ENCODE measurements at regions not wholly inside any gene's neighbourhood (a gene's known extent, or its start where the extent isn't known, plus 50 kb on each side); places are given as distances from the start of the nearest gene placed in this dataset.

DNA sequence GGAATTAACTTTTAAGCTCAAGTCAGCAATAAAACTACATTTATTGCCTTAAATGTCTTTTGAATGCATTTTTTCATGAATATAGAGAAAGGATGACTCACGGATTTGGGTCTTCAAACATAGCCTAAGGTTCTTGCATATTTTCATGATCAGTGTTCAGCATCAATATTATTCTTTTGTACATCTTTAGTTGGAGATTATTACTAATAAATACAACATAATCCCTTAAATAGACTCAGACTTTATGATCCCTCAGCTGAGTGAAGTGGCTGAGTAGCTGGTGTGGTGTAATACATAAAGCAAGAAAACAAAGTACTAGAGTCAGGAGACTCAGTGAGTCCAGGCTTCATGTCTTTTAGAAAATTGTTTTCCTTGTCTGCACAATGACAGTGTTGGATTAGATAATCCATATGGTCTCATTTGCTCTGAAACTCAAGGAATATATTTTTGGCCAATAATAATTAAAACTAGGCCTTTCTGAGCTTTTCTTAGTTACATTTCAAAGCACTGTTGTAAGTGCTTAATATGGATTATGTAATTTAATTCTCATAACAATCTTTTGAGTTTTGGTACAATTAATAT is 78.3 kb upstream of the UNC5C start:
- TF ChIP-seq, protein P1, sequence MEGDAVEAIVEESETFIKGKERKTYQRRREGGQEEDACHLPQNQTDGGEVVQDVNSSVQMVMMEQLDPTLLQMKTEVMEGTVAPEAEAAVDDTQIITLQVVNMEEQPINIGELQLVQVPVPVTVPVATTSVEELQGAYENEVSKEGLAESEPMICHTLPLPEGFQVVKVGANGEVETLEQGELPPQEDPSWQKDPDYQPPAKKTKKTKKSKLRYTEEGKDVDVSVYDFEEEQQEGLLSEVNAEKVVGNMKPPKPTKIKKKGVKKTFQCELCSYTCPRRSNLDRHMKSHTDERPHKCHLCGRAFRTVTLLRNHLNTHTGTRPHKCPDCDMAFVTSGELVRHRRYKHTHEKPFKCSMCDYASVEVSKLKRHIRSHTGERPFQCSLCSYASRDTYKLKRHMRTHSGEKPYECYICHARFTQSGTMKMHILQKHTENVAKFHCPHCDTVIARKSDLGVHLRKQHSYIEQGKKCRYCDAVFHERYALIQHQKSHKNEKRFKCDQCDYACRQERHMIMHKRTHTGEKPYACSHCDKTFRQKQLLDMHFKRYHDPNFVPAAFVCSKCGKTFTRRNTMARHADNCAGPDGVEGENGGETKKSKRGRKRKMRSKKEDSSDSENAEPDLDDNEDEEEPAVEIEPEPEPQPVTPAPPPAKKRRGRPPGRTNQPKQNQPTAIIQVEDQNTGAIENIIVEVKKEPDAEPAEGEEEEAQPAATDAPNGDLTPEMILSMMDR (IDR thresholded peaks at IDR 0.05; ENCODE audit: low read length) = no peak
- TF ChIP-seq EZH2 (IDR thresholded peaks at IDR 0.05; ENCODE audit: borderline replicate concordance, low read length) = no peak
- Histone ChIP-seq H3K4me3 (ENCODE audit: low read depth, low read length, poor library complexity, severe bottlenecking) (no peak overlapping the region), H3K9me3 (ENCODE audit: low read length) (no peaks in the 10 kb centered on the region), H4K20me1 (ENCODE audit: insufficient read depth, low read length) (no peaks in the 10 kb centered on the region), H3K27me3 (ENCODE audit: insufficient read depth, low read length) (no peaks in the 10 kb centered on the region), H3K4me2 (ENCODE audit: low read length) (no peak overlapping the region), H3K27ac (ENCODE audit: low read depth, low read length, poor library complexity, severe bottlenecking) (no peak overlapping the region), H3K9ac (ENCODE audit: low read length) (no peak overlapping the region), H3K36me3 (ENCODE audit: insufficient read depth, low read length) (no peaks in the 10 kb centered on the region), H2AFZ (ENCODE audit: low read length) (no peak overlapping the region), H3K4me1 (ENCODE audit: insufficient read depth, low read length, severe bottlenecking) (no peaks in the 10 kb centered on the region), H3F3A (ENCODE audit: insufficient read depth, low read length) (no peaks in the 10 kb centered on the region), H3K79me2 (ENCODE audit: insufficient read depth, low read length) (no peaks in the 10 kb centered on the region), H3K9me2 (ENCODE audit: low read depth, low read length) (no peaks in the 10 kb centered on the region)

DNA sequence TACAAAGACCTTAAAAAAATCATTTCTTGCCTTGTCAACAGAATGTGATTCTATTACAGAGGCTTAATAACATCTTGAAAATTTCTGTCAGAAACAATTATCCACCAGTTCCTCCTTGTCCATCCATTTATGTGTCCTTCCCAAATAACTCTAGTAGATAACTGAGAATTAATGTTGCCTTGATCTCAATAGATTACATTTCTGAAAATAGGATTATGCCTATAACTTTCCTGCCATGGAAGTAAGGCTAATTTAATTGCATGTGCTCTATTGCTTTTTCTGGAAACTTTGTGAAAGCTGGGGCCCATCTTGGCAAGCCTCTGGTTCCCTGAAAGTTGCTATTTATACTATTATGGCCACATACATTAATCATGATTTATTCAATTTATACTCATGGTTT is 76.2 kb upstream of the UNC5C start:
- Histone ChIP-seq H3K27ac (ENCODE audit: low read depth, low read length, poor library complexity, severe bottlenecking) (no peak overlapping the region), H3F3A (ENCODE audit: insufficient read depth, low read length) (no peaks in the 10 kb centered on the region), H3K9ac (ENCODE audit: low read length) (no peak overlapping the region), H3K4me3 (ENCODE audit: low read depth, low read length, poor library complexity, severe bottlenecking) (no peak overlapping the region), H3K9me2 (ENCODE audit: low read depth, low read length) (no peaks in the 10 kb centered on the region), H3K27me3 (ENCODE audit: insufficient read depth, low read length) (no peaks in the 10 kb centered on the region), H3K4me2 (ENCODE audit: low read length) (no peak overlapping the region), H3K4me1 (ENCODE audit: insufficient read depth, low read length, severe bottlenecking) (no peaks in the 10 kb centered on the region), H2AFZ (ENCODE audit: low read length) (no peak overlapping the region), H3K9me3 (ENCODE audit: low read length) (no peaks in the 10 kb centered on the region), H3K79me2 (ENCODE audit: insufficient read depth, low read length) (no peaks in the 10 kb centered on the region), H4K20me1 (ENCODE audit: insufficient read depth, low read length) (no peaks in the 10 kb centered on the region), H3K36me3 (ENCODE audit: insufficient read depth, low read length) (no peaks in the 10 kb centered on the region)
- TF ChIP-seq EZH2 (IDR thresholded peaks at IDR 0.05; ENCODE audit: borderline replicate concordance, low read length) = no peak
- TF ChIP-seq, protein P1 (IDR thresholded peaks at IDR 0.05; ENCODE audit: low read length) = no peak

DNA sequence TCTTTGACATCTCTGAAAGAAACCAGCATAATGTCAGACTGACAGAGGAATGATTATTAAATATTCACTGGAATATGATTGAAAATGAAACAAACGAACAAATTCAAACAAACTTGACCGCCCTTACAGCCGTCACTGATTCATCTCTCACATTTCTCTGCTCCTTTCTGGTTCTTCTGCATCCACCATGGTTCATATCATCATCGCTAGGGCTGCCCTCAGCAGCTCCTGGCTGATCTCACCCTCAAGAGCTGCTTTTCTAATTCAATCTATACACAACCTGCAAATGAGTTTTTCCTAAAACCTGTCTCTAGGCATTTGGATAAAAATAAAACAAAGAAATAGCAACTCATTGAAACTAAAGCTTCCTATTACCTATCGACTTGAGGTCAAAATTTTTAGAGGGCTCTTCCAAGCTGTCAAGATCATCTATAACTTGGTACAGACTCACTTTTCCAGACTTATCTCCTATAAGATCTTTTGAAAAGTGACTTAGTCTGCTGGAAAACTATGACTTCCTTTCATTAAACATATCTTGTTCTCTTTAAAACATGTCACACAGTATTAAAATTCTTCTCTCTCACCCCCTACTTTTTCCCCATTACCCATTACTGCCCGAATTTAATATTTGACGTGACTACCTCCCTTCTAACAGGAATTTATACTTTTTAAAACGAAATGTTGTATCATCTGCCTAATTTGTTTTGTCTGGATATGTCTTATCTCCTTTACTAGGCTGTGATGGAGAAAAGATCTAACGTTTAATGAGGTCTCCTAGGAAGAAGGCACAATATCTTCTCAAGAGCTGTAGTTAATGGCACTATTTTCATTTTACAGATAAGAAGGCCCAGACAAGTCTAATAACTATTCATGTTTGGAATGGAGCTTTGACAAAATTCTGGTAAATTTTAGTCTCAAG is 71.0 kb upstream of the UNC5C start:
- Histone ChIP-seq H2AFZ (ENCODE audit: low read length) (no peak overlapping the region), H3K4me3 (ENCODE audit: low read depth, low read length, poor library complexity, severe bottlenecking) (no peak overlapping the region), H3F3A (ENCODE audit: insufficient read depth, low read length) (no peaks in the 10 kb centered on the region), H3K9ac (ENCODE audit: low read length) (no peak overlapping the region), H3K9me2 (ENCODE audit: low read depth, low read length) (no peaks in the 10 kb centered on the region), H3K36me3 (ENCODE audit: insufficient read depth, low read length) (no peaks in the 10 kb centered on the region), H3K4me2 (ENCODE audit: low read length) (no peak overlapping the region), H3K79me2 (ENCODE audit: insufficient read depth, low read length) (no peaks in the 10 kb centered on the region), H3K9me3 (ENCODE audit: low read length) (no peaks in the 10 kb centered on the region), H3K27ac (ENCODE audit: low read depth, low read length, poor library complexity, severe bottlenecking) (no peak overlapping the region), H3K27me3 (ENCODE audit: insufficient read depth, low read length) (no peaks in the 10 kb centered on the region), H4K20me1 (ENCODE audit: insufficient read depth, low read length) (no peaks in the 10 kb centered on the region), H3K4me1 (ENCODE audit: insufficient read depth, low read length, severe bottlenecking) (no peaks in the 10 kb centered on the region)
- TF ChIP-seq, protein P1 (IDR thresholded peaks at IDR 0.05; ENCODE audit: low read length) = no peak
- TF ChIP-seq EZH2 (IDR thresholded peaks at IDR 0.05; ENCODE audit: borderline replicate concordance, low read length) = no peak
